Mesenchymal stem cell (in vitro differentiated cells and primary cell): ENCODE measurements at regions not wholly inside any gene's neighbourhood (a gene's known extent, or its start where the extent isn't known, plus 50 kb on each side); places are given as distances from the start of the nearest gene placed in this dataset.

Experiments used
- DNase-seq: peaks from one replicate; pipeline ENCODE4 v3.0.0-alpha.2; 2013
- H2AFZ ChIP-seq: one replicate; pipeline ENCODE4 v1.6.1; 2013; ENCODE audit warnings: low read depth, mild to moderate bottlenecking, control low read depth, inconsistent platforms, low read length, moderate library complexity
- H2AK5ac ChIP-seq: 2 replicates; pipeline ENCODE4 v1.6.1; 2013; ENCODE audit warnings: low read length, moderate library complexity, mild to moderate bottlenecking, inconsistent platforms; ENCODE audit not compliant: severe bottlenecking
- H2BK120ac ChIP-seq: one replicate; pipeline ENCODE4 v1.6.1; 2013; ENCODE audit warnings: low read depth, mild to moderate bottlenecking, inconsistent platforms, low read length, moderate library complexity
- H2BK12ac ChIP-seq, 2 experiments: one replicate each; pipeline ENCODE4 v1.6.1; 2013; ENCODE audit warnings: inconsistent platforms in 2 of 2, low read length in 2 of 2, mild to moderate bottlenecking in 2 of 2, moderate library complexity in 2 of 2, control low read depth in 1 of 2
- H2BK15ac ChIP-seq: one replicate; pipeline ENCODE4 v1.6.1; 2013; ENCODE audit warnings: mild to moderate bottlenecking, low read depth, inconsistent platforms; ENCODE audit not compliant: poor library complexity, severe bottlenecking
- H2BK5ac ChIP-seq: 2 replicates; pipeline ENCODE4 v1.6.1; 2013; ENCODE audit warnings: low read depth, mild to moderate bottlenecking, low read length, control low read depth, inconsistent platforms; ENCODE audit not compliant: poor library complexity, severe bottlenecking
- H3K14ac ChIP-seq, 2 experiments: one replicate each; pipeline ENCODE4 v1.6.1; 2013; ENCODE audit warnings: inconsistent platforms in 2 of 2, low read length in 2 of 2, control low read depth in 1 of 2, mild to moderate bottlenecking in 1 of 2, moderate library complexity in 1 of 2
- H3K18ac ChIP-seq, 2 experiments: one replicate each; pipeline ENCODE4 v1.6.1; 2013; ENCODE audit warnings: inconsistent platforms in 2 of 2, low read length in 2 of 2, control low read depth in 1 of 2, low read depth in 1 of 2, mild to moderate bottlenecking in 1 of 2
- H3K23ac ChIP-seq, 2 experiments: one replicate each; pipeline ENCODE4 v1.6.1; 2013; ENCODE audit warnings: inconsistent platforms in 2 of 2, low read length in 2 of 2, mild to moderate bottlenecking in 2 of 2, moderate library complexity in 2 of 2, control low read depth in 1 of 2
- H3K27ac ChIP-seq: 2 replicates; pipeline ENCODE4 v1.5.1; 2013; ENCODE audit warnings: mild to moderate bottlenecking, moderate library complexity, low read length, control low read depth, inconsistent platforms; ENCODE audit not compliant: poor library complexity, severe bottlenecking
- H3K27me3 ChIP-seq, 2 experiments: 2 replicates each; pipeline versions ENCODE4 v1.6.1 to v1.7.0; 2013; ENCODE audit warnings: low read length in 2 of 2, mild to moderate bottlenecking in 2 of 2, moderate library complexity in 2 of 2, control low read depth in 1 of 2, inconsistent platforms in 1 of 2; ENCODE audit not compliant: control insufficient read depth in 1 of 2, insufficient read depth in 1 of 2
- H3K36me3 ChIP-seq, 2 experiments: 2 replicates each; pipeline versions ENCODE4 v1.6.1 to v1.7.0; 2013; ENCODE audit warnings: low read length in 2 of 2, control low read depth in 1 of 2, inconsistent platforms in 1 of 2, low read depth in 1 of 2, mild to moderate bottlenecking in 1 of 2; ENCODE audit not compliant: insufficient read depth in 2 of 2, control insufficient read depth in 1 of 2
- H3K4ac ChIP-seq, 2 experiments: one replicate each; pipeline ENCODE4 v1.6.1; 2013; ENCODE audit warnings: inconsistent platforms in 2 of 2, low read length in 2 of 2, mild to moderate bottlenecking in 2 of 2, moderate library complexity in 2 of 2, control low read depth in 1 of 2, low read depth in 1 of 2
- H3K4me1 ChIP-seq: 2 replicates; pipeline ENCODE4 v1.6.1; 2013; ENCODE audit warnings: low read depth, low read length, control low read depth; ENCODE audit not compliant: control insufficient read depth, insufficient read depth
- H3K4me2 ChIP-seq: 2 replicates; pipeline ENCODE4 v1.6.1; 2013; ENCODE audit warnings: low read length, mild to moderate bottlenecking, inconsistent platforms; ENCODE audit not compliant: poor library complexity, severe bottlenecking
- H3K4me3 ChIP-seq, 2 experiments: 2 replicates each; pipeline versions ENCODE4 v1.5.1 to v1.7.0; 2013; ENCODE audit warnings: low read length in 2 of 2, mild to moderate bottlenecking in 2 of 2, control low read depth in 1 of 2, low read depth in 1 of 2; ENCODE audit not compliant: insufficient read depth in 1 of 2
- H3K79me1 ChIP-seq: replicated peaks from 2 replicates; pipeline ENCODE4 v1.6.1; 2013; ENCODE audit warnings: mild to moderate bottlenecking, control low read depth, low read length, inconsistent platforms; ENCODE audit not compliant: poor library complexity, severe bottlenecking
- H3K9ac ChIP-seq: 2 replicates; pipeline ENCODE4 v1.7.0; 2013; ENCODE audit warnings: mild to moderate bottlenecking, low read length, moderate library complexity
- H3K9me3 ChIP-seq: 2 replicates; pipeline ENCODE4 v1.7.0; 2013; ENCODE audit warnings: mild to moderate bottlenecking, low read length; ENCODE audit not compliant: control insufficient read depth
- H4K8ac ChIP-seq: one replicate; pipeline ENCODE4 v1.6.1; 2013; ENCODE audit warnings: inconsistent platforms, mild to moderate bottlenecking, low read length, moderate library complexity
- H4K91ac ChIP-seq: one replicate; pipeline ENCODE4 v1.6.1; 2013; ENCODE audit warnings: mild to moderate bottlenecking, low read length, inconsistent platforms
- WGBS: methylation state at CpG from one replicate; pipeline ENCODE4 v1.1.7; 2013; ENCODE audit warnings: mixed read lengths; 5-methylcytosine and 5-hydroxymethylcytosine counted together

GRCh38 chr4:126564283-126564854 lies 1068.4 kb upstream of the INTU start:
- H3K4ac ChIP-seq: no peak overlapping the region
- no peak overlapping the region for H2BK5ac ChIP-seq
- H3K4me2 ChIP-seq: no peak overlapping the region
- peaks cover 7% of the 10 kb centered on the region for H3K9me3 ChIP-seq
- no peak overlapping the region for H3K9ac ChIP-seq
- no peak overlapping the region for H3K27ac ChIP-seq
- no peak overlapping the region for H4K8ac ChIP-seq
- no peaks in the 10 kb centered on the region for H3K79me1 ChIP-seq
- H3K18ac ChIP-seq: no peak overlapping the region
- H3K4me1 ChIP-seq: no peaks in the 10 kb centered on the region
- no peak overlapping the region for H2AFZ ChIP-seq
- no peak overlapping the region for H3K23ac ChIP-seq
- no peak overlapping the region for H3K4me3 ChIP-seq
- no peaks in the 10 kb centered on the region for H3K36me3 ChIP-seq
- H3K14ac ChIP-seq: no peak overlapping the region
- H2BK120ac ChIP-seq: no peak overlapping the region
- no peak overlapping the region for H2BK12ac ChIP-seq
- DNase-seq: no peak
- H2AK5ac ChIP-seq: no peak overlapping the region
- H4K91ac ChIP-seq: no peak overlapping the region
- H2BK15ac ChIP-seq: no peak overlapping the region
- 33% methylated on average over 1 of the region's 5 CpGs for WGBS
- H3K27me3 ChIP-seq: no peaks in the 10 kb centered on the region

DNA sequence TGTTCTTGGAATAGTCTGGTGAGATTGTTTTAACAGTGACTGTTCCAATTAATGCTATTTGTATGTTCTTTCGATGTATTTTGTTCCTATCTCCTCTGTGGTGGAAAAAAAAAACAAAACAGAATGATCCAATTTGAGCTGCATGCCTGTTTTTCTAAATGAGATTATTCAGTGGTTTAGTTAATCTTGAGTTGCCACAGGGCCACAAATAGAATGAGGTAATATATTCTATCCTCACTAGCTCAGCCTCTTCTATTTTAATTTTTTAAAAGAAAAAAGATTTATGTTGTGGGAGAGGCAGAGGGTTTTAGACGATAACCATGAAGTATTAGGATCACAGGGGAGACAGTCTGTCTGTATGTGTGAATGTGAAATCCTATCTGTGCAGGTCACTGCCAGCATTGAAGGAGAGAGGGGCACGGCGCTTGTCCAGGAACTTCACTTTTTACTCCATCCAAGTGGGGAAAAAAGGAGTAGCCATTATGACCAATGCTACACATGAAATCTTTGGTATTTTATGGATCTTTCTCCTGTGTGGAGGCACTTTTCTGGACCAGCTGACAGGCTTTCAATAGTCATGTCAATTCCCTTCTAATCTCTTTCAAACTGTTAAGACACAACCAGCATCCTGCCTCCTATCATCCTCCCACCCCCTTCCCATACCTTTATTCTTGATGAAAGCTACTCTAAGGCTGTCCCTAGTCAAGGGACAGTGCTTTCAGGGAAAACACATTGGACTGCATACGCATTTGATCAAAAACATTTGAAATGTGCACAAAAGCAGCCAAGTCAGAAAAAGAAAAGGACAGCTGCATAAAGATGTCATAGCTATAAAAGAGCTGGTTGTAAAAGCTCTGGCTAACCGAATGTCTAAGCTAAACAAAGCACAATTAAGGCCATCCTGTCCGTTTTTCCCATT lies 1063.8 kb upstream of the INTU start:
- Histone ChIP-seq H3K18ac (no peak overlapping the region), H3K23ac (no peak overlapping the region), H2BK5ac (no peak overlapping the region), H4K8ac (no peak overlapping the region), H3K4ac (no peak overlapping the region), H2AFZ (no peak overlapping the region), H3K14ac (no peak overlapping the region), H2BK15ac (no peak overlapping the region), H3K4me1 (no peaks in the 10 kb centered on the region), H3K27ac (no peak overlapping the region), H3K27me3 (no peaks in the 10 kb centered on the region), H2BK120ac (no peak overlapping the region), H3K4me3 (no peak overlapping the region), H3K9ac (no peak overlapping the region), H3K79me1 (no peaks in the 10 kb centered on the region), H3K9me3 (no peaks in the 10 kb centered on the region), H2BK12ac (no peak overlapping the region), H4K91ac (no peak overlapping the region), H3K4me2 (no peak overlapping the region), H3K36me3 (no peaks in the 10 kb centered on the region), H2AK5ac (no peak overlapping the region)
- no peak for DNase-seq
- WGBS: 74% methylated on average over 7 of the region's 7 CpGs

DNA sequence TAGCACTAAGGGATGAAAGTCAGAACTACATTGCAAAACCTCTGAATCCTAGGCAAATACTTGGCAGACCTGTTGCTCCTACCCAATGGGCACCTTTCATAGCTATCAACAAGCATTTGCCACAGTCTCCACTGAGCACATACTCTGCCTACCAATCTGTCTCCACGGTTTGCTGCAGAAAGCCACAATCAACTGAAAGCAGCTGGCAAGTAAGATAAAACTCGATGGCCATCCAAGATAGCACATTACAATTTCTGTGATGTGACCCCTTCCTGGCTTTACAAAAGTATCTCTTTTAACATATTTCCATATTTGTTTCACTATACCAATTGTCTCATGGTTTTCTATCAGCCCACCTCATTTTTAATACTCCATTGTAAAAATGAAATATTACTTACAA lies 1060.5 kb upstream of the INTU start:
- Histone ChIP-seq H3K27me3 (no peaks in the 10 kb centered on the region), H3K18ac (no peak overlapping the region)
- WGBS: 72% methylated on average over 2 of the region's 2 CpGs

GRCh38 chr4:126582737-126583136 lies 1050.0 kb upstream of the INTU start:
- no peaks in the 10 kb centered on the region for H3K79me1 ChIP-seq
- H3K36me3 ChIP-seq: no peaks in the 10 kb centered on the region
- H2BK5ac ChIP-seq: no peak overlapping the region
- H2BK12ac ChIP-seq: no peak overlapping the region
- no peak overlapping the region for H3K23ac ChIP-seq
- H3K4me1 ChIP-seq: no peaks in the 10 kb centered on the region
- H3K27me3 ChIP-seq: no peaks in the 10 kb centered on the region
- 96% methylated on average over 2 of the region's 2 CpGs for WGBS
- peak overlapping the region; percentile 18 for H4K91ac ChIP-seq
- no peak overlapping the region for H3K4me3 ChIP-seq
- H2AFZ ChIP-seq: no peak overlapping the region
- H2BK15ac ChIP-seq: no peak overlapping the region
- no peak overlapping the region for H3K27ac ChIP-seq
- H3K18ac ChIP-seq: no peak overlapping the region
- H2AK5ac ChIP-seq: no peak overlapping the region
- no peak overlapping the region for H3K4ac ChIP-seq
- H3K9ac ChIP-seq: no peak overlapping the region
- H3K9me3 ChIP-seq: peaks cover 16% of the 10 kb centered on the region
- H3K4me2 ChIP-seq: no peak overlapping the region
- H2BK120ac ChIP-seq: no peak overlapping the region
- peak overlapping the region; percentile 33 for H4K8ac ChIP-seq
- H3K14ac ChIP-seq: peak overlapping the region in 1 of 2 experiments; percentile 45
- peak; percentile 13 for DNase-seq

More for the DNA sequence above, 1060.5 kb upstream of the INTU start:
- Histone ChIP-seq H2BK15ac (no peak overlapping the region), H3K36me3 (no peaks in the 10 kb centered on the region), H3K23ac (peak overlapping the region in 1 of 2 experiments; percentile 93), H2AK5ac (no peak overlapping the region), H4K91ac (no peak overlapping the region), H3K14ac (no peak overlapping the region), H2BK12ac (no peak overlapping the region), H3K27ac (no peak overlapping the region), H3K4me1 (no peaks in the 10 kb centered on the region), H3K4ac (no peak overlapping the region), H2AFZ (no peak overlapping the region), H3K79me1 (no peaks in the 10 kb centered on the region), H3K9ac (no peak overlapping the region), H4K8ac (no peak overlapping the region), H3K9me3 (no peaks in the 10 kb centered on the region), H3K4me3 (no peak overlapping the region), H3K4me2 (no peak overlapping the region), H2BK5ac (no peak overlapping the region), H2BK120ac (no peak overlapping the region)
- DNase-seq: no peak
